Activated CD8-positive, alpha-beta memory T cell treated with anti-CD3 and anti-CD28 coated beads, Interleukin-2, amount 50 U/mL, for 24 hours (primary cell): ENCODE measurements at regions not wholly inside any gene's neighbourhood (a gene's known extent, or its start where the extent isn't known, plus 50 kb on each side); places are given as distances from the start of the nearest gene placed in this dataset.

Source experiments
- DNase-seq: peaks from one replicate; pipeline ENCODE4 v3.0.0-alpha.2; 2020; ENCODE audit errors: extremely low read depth

DNA sequence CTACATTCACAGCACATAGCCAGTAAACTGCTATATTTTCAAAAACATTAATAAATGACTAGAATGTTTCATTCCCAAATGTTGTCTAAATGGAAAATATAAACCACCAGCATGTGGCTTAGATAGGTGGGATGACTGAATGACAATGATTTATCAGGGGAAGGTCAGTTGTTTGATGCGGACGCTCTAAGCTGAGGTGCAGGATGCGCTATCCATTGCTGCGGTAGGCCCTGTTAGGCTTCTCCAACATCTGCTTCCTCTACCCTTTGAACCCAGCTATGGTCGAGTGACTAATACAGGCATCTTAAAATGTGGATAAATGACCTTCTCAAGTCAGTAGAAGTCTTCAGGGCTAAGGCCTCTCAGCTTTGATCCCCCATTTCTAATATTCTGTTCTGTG is 584.2 kb downstream of the CMPK2 start:
- no peak for DNase-seq

- DNase-seq = no peak
Measured at GRCh38 chr2:6283259-6283658, 582.4 kb downstream of the CMPK2 start.

- DNase-seq = no peak
Measured at GRCh38 chr2:6287406-6287805, 578.3 kb downstream of the CMPK2 start.

GRCh38 chr2:6288791-6289190 is 576.9 kb downstream of the CMPK2 start:
- DNase-seq = no peak

DNA sequence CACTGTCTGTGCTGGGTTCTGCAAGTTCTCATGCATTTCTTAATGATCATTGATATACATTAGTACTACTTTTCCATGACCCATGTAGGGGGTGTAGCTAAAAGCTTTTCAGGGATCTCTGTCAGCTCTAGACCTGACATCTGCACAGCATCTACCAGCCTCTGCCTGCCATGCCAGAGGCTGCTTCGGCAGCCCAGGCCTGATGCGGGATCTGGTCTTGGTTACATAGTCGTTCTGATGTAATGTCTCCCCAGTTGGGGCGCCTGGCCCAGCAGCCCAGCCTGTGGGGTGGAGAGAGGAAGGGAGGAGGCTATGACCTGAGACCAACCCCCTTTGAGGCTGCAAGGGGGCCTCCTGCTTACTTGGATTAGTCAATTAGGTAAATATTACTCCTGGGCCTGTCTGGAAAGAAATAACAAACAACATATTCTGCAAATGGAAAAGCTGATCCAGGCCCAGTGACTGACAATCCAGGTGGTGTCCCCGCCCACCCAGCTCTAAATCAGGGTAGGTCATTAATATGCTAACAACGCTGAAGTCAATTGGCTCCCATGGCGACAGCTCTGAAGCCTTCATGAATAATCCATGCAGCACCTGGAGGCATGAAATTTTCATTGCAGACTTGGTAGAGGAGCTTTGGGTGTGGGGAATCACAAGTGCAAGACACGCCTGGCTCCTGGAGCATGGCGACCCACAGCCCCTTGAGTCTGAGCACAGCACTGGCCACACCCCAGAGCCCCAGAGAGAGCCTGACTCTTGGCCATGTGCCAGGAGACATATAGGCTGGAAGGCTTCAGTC is 575.3 kb downstream of the CMPK2 start:
- no peak for DNase-seq

DNA sequence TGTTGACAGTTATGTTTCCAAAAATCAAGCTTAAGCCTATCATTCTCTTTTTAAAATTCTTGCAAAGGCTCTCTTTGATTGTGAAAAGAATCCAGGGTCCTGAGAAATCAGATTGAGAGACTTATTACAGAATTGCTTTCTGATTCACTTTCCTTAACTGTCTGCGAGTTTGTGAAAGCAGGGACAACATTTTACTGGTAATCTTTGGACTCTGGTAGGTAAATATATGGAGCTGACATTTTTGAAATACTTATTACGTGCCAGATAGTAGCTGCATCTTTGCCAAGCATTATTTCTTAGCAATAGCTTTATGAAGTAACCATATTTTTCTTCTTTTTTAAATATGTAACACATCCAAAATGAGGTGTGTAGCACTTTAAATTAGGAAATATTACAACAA is 570.9 kb downstream of the CMPK2 start:
- DNase-seq = no peak

DNA sequence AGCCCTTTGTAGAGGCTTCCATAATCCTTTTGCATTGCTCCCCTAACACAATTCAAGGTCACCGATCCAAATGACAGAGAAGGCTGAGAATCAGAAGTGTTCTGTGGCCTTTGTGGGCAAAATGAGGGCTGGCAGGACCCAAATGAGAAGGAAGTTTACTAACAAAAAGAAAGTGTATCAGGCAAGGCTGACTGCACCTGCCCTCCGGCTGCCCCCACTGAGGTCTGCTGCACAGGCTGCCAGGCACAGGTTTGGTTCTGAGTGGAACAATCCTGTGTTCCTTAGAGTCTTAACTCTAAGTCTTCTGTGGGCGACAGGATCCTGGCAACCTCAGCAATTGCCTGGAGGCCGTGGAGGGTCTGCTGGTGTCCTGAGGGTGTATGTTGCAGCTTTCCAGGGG is 568.5 kb downstream of the CMPK2 start:
- DNase-seq = no peak

DNA sequence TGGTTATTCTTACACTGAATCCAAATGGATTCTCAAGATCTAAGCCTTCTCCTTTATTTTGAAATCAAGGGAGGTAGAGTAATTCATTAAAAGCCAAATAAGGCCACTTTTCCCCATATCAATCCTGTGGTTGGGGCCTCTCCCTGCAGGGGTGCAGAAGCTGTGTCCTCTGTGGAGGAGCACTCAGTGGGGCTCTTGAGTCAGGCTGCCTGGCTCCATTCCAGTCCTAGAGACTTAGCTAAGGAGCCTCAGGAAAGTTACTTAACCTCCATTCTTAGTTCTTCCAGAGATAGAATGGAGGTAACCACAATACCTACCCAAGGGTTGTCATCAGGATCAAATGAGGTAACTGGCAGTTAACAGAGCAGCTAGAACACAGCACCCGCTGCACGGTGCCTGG is 564.3 kb downstream of the CMPK2 start:
- DNase-seq = no peak

GRCh38 chr2:6308986-6309385 is 556.7 kb downstream of the CMPK2 start:
- no peak for DNase-seq

- no peak for DNase-seq
Measured at GRCh38 chr2:6309415-6310255, 556.1 kb downstream of the CMPK2 start.

GRCh38 chr2:6310256-6311215 is 555.2 kb downstream of the CMPK2 start:
- no peak for DNase-seq

DNA sequence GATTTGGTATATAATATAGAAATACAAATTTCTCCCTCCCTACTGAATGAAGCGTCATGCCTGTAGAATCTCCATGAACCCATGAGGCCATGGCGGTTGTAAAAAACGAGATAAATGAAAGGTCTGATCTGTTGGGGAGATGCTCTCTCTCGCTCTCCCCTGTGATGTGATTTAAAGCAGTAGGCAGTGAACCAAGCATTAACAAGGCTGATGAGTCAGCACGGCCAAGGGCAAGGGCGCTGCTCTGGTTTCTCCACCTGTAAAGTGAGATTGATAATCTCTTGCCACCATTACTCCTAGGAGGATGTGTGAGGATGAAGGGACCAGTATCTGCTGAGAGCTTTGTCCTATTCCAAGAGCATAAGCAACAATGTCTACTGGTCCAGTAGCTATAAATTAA is 553.3 kb downstream of the CMPK2 start:
- no peak for DNase-seq

DNA sequence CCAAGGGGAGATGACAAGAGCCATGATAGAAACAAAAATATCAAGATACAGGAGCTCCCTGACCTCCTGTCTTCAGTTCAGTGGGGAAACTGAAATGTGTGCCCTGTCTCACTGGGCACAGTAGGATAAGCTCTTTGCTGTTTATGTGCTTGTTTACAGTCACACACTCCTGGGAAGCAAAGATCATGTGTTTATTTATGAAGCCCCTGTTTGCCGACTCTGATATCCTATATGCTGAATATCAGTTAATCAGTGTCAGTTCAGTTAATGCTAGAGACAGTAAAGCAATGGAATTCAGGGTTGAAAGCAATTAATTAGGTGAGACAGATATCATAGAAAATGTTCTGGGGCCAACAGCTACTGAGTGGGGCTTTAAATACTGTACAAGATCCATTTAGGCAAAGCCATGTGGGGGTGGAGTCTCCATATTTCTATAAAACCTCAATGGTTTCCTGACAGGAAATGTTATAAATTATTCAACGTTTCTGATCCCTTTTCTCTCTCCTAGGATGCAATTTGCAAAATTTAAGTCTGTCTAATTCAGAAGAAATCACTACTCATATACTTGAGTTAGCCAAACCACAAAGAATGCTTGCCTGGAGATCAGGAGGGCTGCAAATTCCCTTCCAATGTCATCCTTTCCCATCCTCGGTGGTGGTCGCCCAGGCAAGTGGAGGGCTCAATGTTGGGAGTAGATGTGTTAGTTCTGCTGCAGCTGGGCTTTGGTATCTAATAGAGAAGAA is 551.3 kb downstream of the CMPK2 start:
- no peak for DNase-seq

- DNase-seq = no peak
Measured at GRCh38 chr2:6325616-6326015, 540.1 kb downstream of the CMPK2 start.

- no peak for DNase-seq
Measured at GRCh38 chr2:6326958-6327357, 538.7 kb downstream of the CMPK2 start.

GRCh38 chr2:6336752-6337471 is 528.8 kb downstream of the CMPK2 start:
- no peak for DNase-seq

GRCh38 chr2:6337472-6337820 is 528.3 kb downstream of the CMPK2 start:
- no peak for DNase-seq

DNA sequence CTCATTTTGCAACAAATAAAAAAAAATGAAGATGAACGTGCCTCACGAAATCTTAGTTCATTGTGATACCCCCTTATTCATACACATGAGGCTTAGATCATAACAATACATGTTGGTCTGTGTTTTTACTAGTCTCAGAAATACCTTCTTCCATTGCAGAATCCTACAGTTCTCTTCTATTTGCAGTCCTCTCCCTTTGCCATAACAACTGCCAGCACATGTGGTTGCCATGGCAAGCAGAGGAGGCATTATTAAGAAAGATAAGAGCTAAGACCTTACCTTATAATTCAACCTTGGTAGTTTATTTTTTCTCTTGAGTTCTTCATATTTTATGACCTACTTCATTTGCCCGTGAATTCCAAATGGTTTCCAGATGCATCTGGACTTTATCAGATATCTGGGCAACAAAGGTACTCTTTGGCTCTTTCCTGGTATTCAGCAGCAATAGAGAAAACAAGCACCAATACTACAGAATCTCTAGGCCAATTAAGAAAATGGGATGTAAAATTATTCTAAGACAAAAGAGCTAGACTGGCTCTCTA is 524.0 kb downstream of the CMPK2 start:
- DNase-seq = no peak

DNA sequence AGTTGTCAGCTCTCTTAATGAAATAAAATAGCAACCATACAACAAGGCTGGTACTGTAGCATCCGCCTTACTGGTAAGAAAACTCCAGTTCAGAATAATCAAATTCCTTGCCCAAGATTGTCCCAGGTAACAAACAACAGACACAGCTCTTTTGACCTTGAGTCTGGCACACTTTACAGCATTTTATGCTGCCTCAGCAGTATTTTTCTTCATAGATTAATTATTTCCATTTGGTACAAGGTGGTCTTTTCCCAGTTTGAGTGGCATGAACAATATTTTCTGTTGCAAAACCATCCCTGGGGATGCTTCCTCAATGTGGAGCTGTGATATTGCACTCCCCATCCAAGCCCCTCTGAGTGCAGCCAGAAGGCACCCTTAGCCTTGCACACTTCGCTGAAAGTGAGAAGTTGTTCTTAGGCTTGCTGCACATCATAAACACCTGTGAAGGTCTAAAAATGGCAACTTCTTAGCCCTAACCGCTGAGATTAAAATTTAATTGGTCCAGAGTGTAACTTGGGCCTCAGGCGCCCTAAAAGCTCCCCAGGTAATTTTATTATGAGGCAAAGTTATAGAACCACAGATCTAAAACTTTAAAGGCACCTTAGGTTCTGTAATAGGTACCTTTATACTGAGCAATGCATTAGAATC is 523.3 kb downstream of the CMPK2 start:
- DNase-seq = no peak

- no peak for DNase-seq
Measured at GRCh38 chr2:6343076-6343475, 522.6 kb downstream of the CMPK2 start.
